HCT116 (cell line): ENCODE measurements at regions not wholly inside any gene's neighbourhood (a gene's known extent, or its start where the extent isn't known, plus 50 kb on each side); places are given as distances from the start of the nearest gene placed in this dataset.

Experiments used
- ATAC-seq: fragments of 200-7000 bp; cut with Tn5 transposase; 2 replicates; pipeline ENCODE4 v1.9.1; 2020; ENCODE audit warnings: mild to moderate bottlenecking, moderate library complexity
- BruUV-seq: library from RNA; stranded (reverse); fragments of 400-500 nt; replicated peaks from 2 replicates; lab custom pipeline; 2021; lab: Mats Ljungman, UMichigan
- CTCF ChIA-PET: fragments of 300-600 bp; sonication (Branson Sonifier 250); formaldehyde crosslinking; loops from one replicate; lab custom pipeline; 2021; ENCODE audit warnings: antibody characterized with exemption; lab: Charles Lee
- POLR2A ChIA-PET: fragments of 300-600, 350-600 bp; sonication (Branson Sonifier 250); formaldehyde crosslinking; loops from one replicate; lab custom pipeline; 2021; ENCODE audit warnings: antibody characterized with exemption; lab: Charles Lee
- RAD21 ChIA-PET, 2 experiments: fragments of 300-600 bp; sonication (Branson Sonifier 250); formaldehyde crosslinking; loops; one replicate each; lab custom pipeline; 2023; ENCODE audit warnings: low total read pairs in 2 of 2; ENCODE audit not compliant: uncharacterized antibody in 2 of 2, unreplicated experiment in 2 of 2, low non-redundant PET in 1 of 2; lab: Charles Lee
- DNase-seq: peaks from one replicate; pipeline ENCODE4 v3.0.0-alpha.2; 2010; ENCODE audit warnings: low read depth, low spot score
- H2AFZ ChIP-seq: fragments of 200-600 bp; shearing (Covaris generic), sonication (generic); 2 replicates; pipeline ENCODE4 v1.6.1; 2017; ENCODE audit warnings: low read depth, mixed run types, mixed read lengths, antibody characterized with exemption, low read length; ENCODE audit not compliant: poor library complexity, severe bottlenecking
- H3K27ac ChIP-seq: 2 replicates; pipeline ENCODE4 v1.5.1; 2012; ENCODE audit warnings: low read depth, low read length
- H3K27me3 ChIP-seq: fragments of 200-600 bp; sonication (generic); 2 replicates; pipeline ENCODE4 v1.6.1; 2016; ENCODE audit warnings: mixed run types, low read length, mixed read lengths; ENCODE audit not compliant: insufficient read depth
- H3K36me3 ChIP-seq, 2 experiments: fragments of 200-500 bp in 1 of 2; fragments of 200-600 bp in 1 of 2; sonication (Bioruptor generic) in 1 of 2; sonication (generic) in 1 of 2; 2 replicates each; pipeline versions ENCODE4 v1.5.1 to v1.6.1; 2014 to 2016; ENCODE audit warnings: low read length in 2 of 2, inconsistent platforms in 1 of 2, mixed read lengths in 1 of 2, mixed run types in 1 of 2; ENCODE audit not compliant: insufficient read depth in 2 of 2, control insufficient read depth in 1 of 2
- H3K4me1 ChIP-seq, 2 experiments: fragments of 200-600 bp in 1 of 2; sonication (generic) in 1 of 2; 2 replicates each; pipeline versions ENCODE4 v1.5.1 to v1.6.1; 2012 to 2017; ENCODE audit warnings: low read length in 2 of 2, inconsistent platforms in 1 of 2, mild to moderate bottlenecking in 1 of 2, mixed read lengths in 1 of 2, mixed run types in 1 of 2, moderate library complexity in 1 of 2; ENCODE audit not compliant: insufficient read depth in 2 of 2, control insufficient read depth in 1 of 2
- H3K4me2 ChIP-seq: fragments of 200-600 bp; sonication (generic); 2 replicates; pipeline ENCODE4 v1.6.1; 2017; ENCODE audit warnings: mixed run types, low read length, mixed read lengths
- H3K4me3 ChIP-seq, 2 experiments: fragments of 200-600 bp in 1 of 2; sonication (generic) in 1 of 2; replicated peaks in 1 of 2; 2 replicates each; pipeline ENCODE4 v1.5.1; 2011 to 2016; ENCODE audit warnings: low read length in 2 of 2, control low read depth in 1 of 2, low read depth in 1 of 2, mild to moderate bottlenecking in 1 of 2, mixed read lengths in 1 of 2, mixed run types in 1 of 2
- H3K79me2 ChIP-seq: fragments of 200-600 bp; sonication (generic); 2 replicates; pipeline ENCODE4 v1.6.1; 2017; ENCODE audit warnings: mild to moderate bottlenecking, mixed run types, low read length, moderate library complexity, mixed read lengths; ENCODE audit not compliant: insufficient read depth
- H3K9ac ChIP-seq: fragments of 200-600 bp; sonication (generic); 2 replicates; pipeline ENCODE4 v1.6.1; 2016; ENCODE audit warnings: low read length, mixed read lengths
- H3K9me2 ChIP-seq: fragments of 200-600 bp; sonication (generic), shearing (Covaris generic); 2 replicates; pipeline ENCODE4 v1.6.1; 2017; ENCODE audit warnings: mixed run types, mild to moderate bottlenecking, moderate library complexity; ENCODE audit not compliant: insufficient read depth
- H3K9me3 ChIP-seq, 2 experiments: fragments of 200-500 bp in 1 of 2; fragments of 200-600 bp in 1 of 2; sonication (Bioruptor generic) in 1 of 2; sonication (generic) in 1 of 2; 2 replicates each; pipeline ENCODE4 v1.6.1; 2014 to 2017; ENCODE audit warnings: low read length in 2 of 2, mixed read lengths in 2 of 2, inconsistent platforms in 1 of 2, low read depth in 1 of 2, mild to moderate bottlenecking in 1 of 2, mixed run types in 1 of 2, moderate library complexity in 1 of 2; ENCODE audit not compliant: control insufficient read depth in 1 of 2, insufficient read depth in 1 of 2
- H4K20me1 ChIP-seq: fragments of 200-600 bp; sonication (generic), shearing (Covaris generic); 2 replicates; pipeline ENCODE4 v1.6.1; 2017; ENCODE audit warnings: mixed run types, mild to moderate bottlenecking, moderate library complexity; ENCODE audit not compliant: insufficient read depth
- ATF3 ChIP-seq: IDR thresholded peaks from 2 replicates; pipeline ENCODE4 v1.6.1; 2012
- CBX3 ChIP-seq: IDR thresholded peaks from 2 replicates; pipeline ENCODE4 v1.6.1; 2012; ENCODE audit warnings: low read depth
- CEBPB ChIP-seq: IDR thresholded peaks from 2 replicates; pipeline ENCODE4 v1.6.1; 2012; ENCODE audit warnings: low read depth
- CTCF ChIP-seq, 3 experiments: fragments of 200-600 bp in 1 of 3; sonication (generic) in 1 of 3; IDR thresholded peaks in 2 of 3; conservative IDR thresholded peaks in 1 of 3; 2 replicates each; pipeline ENCODE4 v1.5.1; 2012 to 2017; ENCODE audit warnings: low read depth in 2 of 3, low read length in 2 of 3, antibody characterized with exemption in 1 of 3, borderline replicate concordance in 1 of 3, control low read depth in 1 of 3, mild to moderate bottlenecking in 1 of 3, mixed read lengths in 1 of 3, mixed run types in 1 of 3, moderate library complexity in 1 of 3; ENCODE audit not compliant: insufficient read depth in 1 of 3
- ELF1 ChIP-seq: IDR thresholded peaks from 2 replicates; pipeline ENCODE4 v1.6.1; 2012; ENCODE audit warnings: low read depth, borderline replicate concordance
- EZH2 ChIP-seq: fragments of 200-600 bp; sonication (generic); IDR thresholded peaks from 2 replicates; pipeline ENCODE4 v1.6.1; 2017; ENCODE audit warnings: antibody characterized with exemption, mixed run types
- FOSL1 ChIP-seq: IDR thresholded peaks from 2 replicates; pipeline ENCODE4 v1.6.1; 2012; ENCODE audit warnings: low read depth
- JUND ChIP-seq: IDR thresholded peaks from 2 replicates; pipeline ENCODE4 v1.6.1; 2012
- POLR2A ChIP-seq: IDR thresholded peaks from 2 replicates; pipeline ENCODE4 v1.7.0; 2011; ENCODE audit warnings: borderline replicate concordance; ENCODE audit not compliant: insufficient read depth, insufficient read length; ENCODE audit errors: extremely low read depth
- POLR2AphosphoS5 ChIP-seq: IDR thresholded peaks from 2 replicates; pipeline ENCODE4 v1.6.1; 2011; ENCODE audit warnings: mild to moderate bottlenecking, low read depth, low read length, moderate library complexity
- RAD21 ChIP-seq: IDR thresholded peaks from 2 replicates; pipeline ENCODE4 v1.6.1; 2012; ENCODE audit warnings: low read depth, mild to moderate bottlenecking
- SRF ChIP-seq: IDR thresholded peaks from 2 replicates; pipeline ENCODE4 v1.6.1; 2012; ENCODE audit warnings: low read depth
- TCF7L2 ChIP-seq: IDR thresholded peaks from 2 replicates; pipeline ENCODE4 v1.7.0; 2011; ENCODE audit warnings: borderline replicate concordance, inconsistent platforms; ENCODE audit not compliant: insufficient read depth, insufficient read length; ENCODE audit errors: extremely low read depth
- YY1 ChIP-seq: IDR thresholded peaks from 2 replicates; pipeline ENCODE4 v1.6.1; 2011; ENCODE audit warnings: low read length, low read depth, moderate library complexity, mild to moderate bottlenecking; ENCODE audit not compliant: insufficient replicate concordance; ENCODE audit errors: extremely low read depth
- ZFX ChIP-seq: fragments of 450-650 bp; IDR thresholded peaks from 2 replicates; pipeline ENCODE4 v1.6.1; 2017
- ZNF274 ChIP-seq: fragments of 200-500 bp; sonication (Bioruptor generic); IDR thresholded peaks from 2 replicates; pipeline ENCODE4 v1.6.1; 2014; ENCODE audit warnings: mild to moderate bottlenecking, low read depth, low read length, inconsistent platforms
- intact Hi-C: fragments of 100-400 bp; cut with micrococcal nuclease; formaldehyde crosslinking; loops from 2 replicates; pipeline ENCODE4 v1.10.0; 2022
- TF ChIP-seq, protein P1 (sequence below): IDR thresholded peaks from 2 replicates; pipeline ENCODE4 v1.6.1; 2012
- TF ChIP-seq, protein P2 (sequence below): IDR thresholded peaks from 2 replicates; pipeline ENCODE4 v1.6.1; 2011; ENCODE audit warnings: mild to moderate bottlenecking, low read length, moderate library complexity; ENCODE audit not compliant: insufficient replicate concordance; ENCODE audit errors: extremely low read depth

- TF ChIP-seq YY1 (no peak), ELF1 (no peak), CEBPB (no peak), POLR2AphosphoS5 (no peak), JUND (no peak), ZNF274 (no peak), RAD21 (no peak), ATF3 (no peak), EZH2 (no peak), SRF (no peak), ZFX (no peak), FOSL1 (no peak), POLR2A (no peak)
- TF ChIP-seq, protein P1, sequence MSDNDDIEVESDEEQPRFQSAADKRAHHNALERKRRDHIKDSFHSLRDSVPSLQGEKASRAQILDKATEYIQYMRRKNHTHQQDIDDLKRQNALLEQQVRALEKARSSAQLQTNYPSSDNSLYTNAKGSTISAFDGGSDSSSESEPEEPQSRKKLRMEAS, result no peak
These were observed 307.6 kb downstream of the ALDH8A1 start (continued) for GRCh38 chr6:134642279-134642678.

DNA sequence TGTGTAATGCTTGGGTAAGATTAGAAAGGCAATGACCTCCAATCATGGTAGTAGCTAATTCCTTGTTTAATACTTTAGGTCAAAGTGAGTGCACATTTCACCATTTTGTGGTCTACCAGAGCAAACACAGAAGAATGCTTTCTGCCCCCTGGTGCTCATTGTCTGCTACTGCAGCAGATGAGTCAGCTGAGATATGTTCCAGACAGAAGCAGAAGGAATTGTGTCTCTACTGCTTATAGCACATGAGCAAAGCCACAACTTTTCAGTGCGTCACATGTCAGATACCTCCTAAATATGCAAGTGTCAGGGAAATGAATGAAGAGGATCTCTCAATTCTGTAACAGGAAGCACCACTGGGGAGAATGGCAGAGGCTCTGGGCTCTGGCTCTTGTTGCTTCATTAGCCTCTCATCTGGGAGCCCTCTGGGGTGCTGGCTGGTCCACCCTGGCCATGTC lies 308.9 kb downstream of the ALDH8A1 start:
- no peak overlapping the region for H3K9ac ChIP-seq
- H2AFZ ChIP-seq, result peak overlapping the region; percentile 77

More for the DNA sequence above, 308.9 kb downstream of the ALDH8A1 start:
- peaks cover 10 to 25% of the 10 kb centered on the region in 2 experiments; a peak in 3 of 4 replicates for H3K4me1 ChIP-seq
- H3K4me2 ChIP-seq, result no peak overlapping the region
- H4K20me1 ChIP-seq, result no peaks in the 10 kb centered on the region
- RAD21 ChIA-PET, result interaction anchor here (0.7 to 0.9 kb wide), 2 partner anchors 434 to 467 kb away, joined by 3 to 4 read pairs; no protein-coding TSS in a partner anchor
- intact Hi-C loops, result loop anchor here (1.0 to 10.0 kb wide), 5 partner anchors 182 to 467 kb away; no protein-coding TSS in a partner anchor
- no peak overlapping the region for H3K27ac ChIP-seq
- H3K9me2 ChIP-seq, result peaks cover 7% of the 10 kb centered on the region; the same call in 1 of the 2 replicates
- BruUV-seq, result no TSS peak
- H3K36me3 ChIP-seq, result no peaks in the 10 kb centered on the region
- peak; percentile 58 for DNase-seq
- no peaks in the 10 kb centered on the region for H3K9me3 ChIP-seq
- no peak overlapping the region for H3K4me3 ChIP-seq
- POLR2A ChIA-PET, result interaction anchor here (0.9 kb wide), 1 partner anchor 467 kb away, joined by 3 read pairs; no protein-coding TSS in a partner anchor
- TF ChIP-seq RAD21 (peak; percentile 87), YY1 (peak; percentile 66), CBX3 (peak; percentile 66; the same call in 1 of the 2 replicates), TCF7L2 (no peak), ZNF274 (no peak), CTCF (IDR thresholded peaks at IDR 0.05 in 2 of 3, conservative IDR thresholded peaks at IDR 0.05 in 1 of 3; ENCODE audit: borderline replicate concordance in 1 of 3, insufficient read depth in 1 of 3, low read depth in 2 of 3, low read length in 2 of 3) (peak; percentile 65 to 93 (median 86)), POLR2AphosphoS5 (no peak), EZH2 (no peak)
- TF ChIP-seq, protein P2, sequence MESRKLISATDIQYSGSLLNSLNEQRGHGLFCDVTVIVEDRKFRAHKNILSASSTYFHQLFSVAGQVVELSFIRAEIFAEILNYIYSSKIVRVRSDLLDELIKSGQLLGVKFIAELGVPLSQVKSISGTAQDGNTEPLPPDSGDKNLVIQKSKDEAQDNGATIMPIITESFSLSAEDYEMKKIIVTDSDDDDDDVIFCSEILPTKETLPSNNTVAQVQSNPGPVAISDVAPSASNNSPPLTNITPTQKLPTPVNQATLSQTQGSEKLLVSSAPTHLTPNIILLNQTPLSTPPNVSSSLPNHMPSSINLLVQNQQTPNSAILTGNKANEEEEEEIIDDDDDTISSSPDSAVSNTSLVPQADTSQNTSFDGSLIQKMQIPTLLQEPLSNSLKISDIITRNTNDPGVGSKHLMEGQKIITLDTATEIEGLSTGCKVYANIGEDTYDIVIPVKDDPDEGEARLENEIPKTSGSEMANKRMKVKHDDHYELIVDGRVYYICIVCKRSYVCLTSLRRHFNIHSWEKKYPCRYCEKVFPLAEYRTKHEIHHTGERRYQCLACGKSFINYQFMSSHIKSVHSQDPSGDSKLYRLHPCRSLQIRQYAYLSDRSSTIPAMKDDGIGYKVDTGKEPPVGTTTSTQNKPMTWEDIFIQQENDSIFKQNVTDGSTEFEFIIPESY, result peak; percentile 30
- H3K27me3 ChIP-seq, result no peaks in the 10 kb centered on the region
- CTCF ChIA-PET, result interaction anchor here (0.9 to 2.6 kb wide), 12 partner anchors 9 to 467 kb away, joined by 3 to 13 read pairs (median 4); no protein-coding TSS in a partner anchor
- H3K79me2 ChIP-seq, result no peaks in the 10 kb centered on the region
- peak; percentile 79 for ATAC-seq
